ENCODE measurements at regions not wholly inside any gene's neighbourhood (a gene's known extent, or its start where the extent isn't known, plus 50 kb on each side); places are given as distances from the start of the nearest gene placed in this dataset.

- dilution Hi-C loops (cut with MboI; ENCODE audit: extremely low pct_ligation_motif_present, low sequenced_read_pairs) (no loop called here), intact Hi-C loops (cut with micrococcal nuclease) (no loop called here)
- CTCF ChIA-PET = interaction anchor here (0.6 to 1.7 kb wide), 2 partner anchors 14 to 553 kb away, joined by 3 to 6 read pairs; no protein-coding TSS in a partner anchor
- FAIRE-seq (no peak), DNase-seq (ENCODE audit: low read depth, low spot score) (no peak)
- Histone ChIP-seq H3K4me2 (ENCODE audit: insufficient read depth, low read length) (no peak overlapping the region), H3K27ac (ENCODE audit: insufficient read depth, low read depth, low read length) (no peak overlapping the region), H4K20me1 (replicated peaks; ENCODE audit: control insufficient read depth, extremely low read depth, insufficient read depth, low read length) (no peaks in the 10 kb centered on the region), H3K4me1 (ENCODE audit: control insufficient read depth, extremely low read depth, insufficient read depth, low read length) (no peaks in the 10 kb centered on the region), H3K36me3 (ENCODE audit: control insufficient read depth in 2 of 2, extremely low read depth in 1 of 2, insufficient read depth in 2 of 2, low read length in 2 of 2) (no peaks in the 10 kb centered on the region), H3K27me3 (ENCODE audit: control insufficient read depth in 2 of 2, insufficient read depth in 2 of 2, low read length in 2 of 2) (peaks cover 0 to 3% of the 10 kb centered on the region in 2 experiments), H3K9me3 (replicated peaks; ENCODE audit: control insufficient read depth, insufficient read depth, low read length) (no peaks in the 10 kb centered on the region), H3K4me3 (replicated peaks in 1 of 3; ENCODE audit: insufficient read depth in 1 of 3, low read depth in 1 of 3, low read length in 3 of 3) (no peak overlapping the region), H3K9ac (replicated peaks; ENCODE audit: extremely low read depth, insufficient read depth, low read length) (no peak overlapping the region), H3K9me1 (replicated peaks; ENCODE audit: control insufficient read depth, extremely low read depth, insufficient read depth, low read length) (no peaks in the 10 kb centered on the region), H2AFZ (ENCODE audit: low read depth, low read length) (no peak overlapping the region), H3K79me2 (ENCODE audit: control insufficient read depth, insufficient read depth, low read length) (no peaks in the 10 kb centered on the region)
- BruUV-seq (replicated peaks) = no TSS peak
- no peak for TF ChIP-seq JUN (IDR thresholded peaks at IDR 0.05; ENCODE audit: borderline replicate concordance, insufficient read depth, insufficient read length, low read depth)
- TF ChIP-seq POLR2A (IDR thresholded peaks at IDR 0.05; ENCODE audit: low read depth, low read length) = no peak
- TF ChIP-seq MYC (IDR thresholded peaks at IDR 0.05; ENCODE audit: low read depth, low read length) = no peak
- no peak for TF ChIP-seq POLR2AphosphoS5 (IDR thresholded peaks at IDR 0.05; ENCODE audit: insufficient read depth, low read depth, low read length)
- TF ChIP-seq EZH2 (IDR thresholded peaks at IDR 0.05; ENCODE audit: borderline replicate concordance, low read depth, low read length, severe bottlenecking) = no peak
- no peak for TF ChIP-seq CTCF (IDR thresholded peaks at IDR 0.05; ENCODE audit: extremely low read depth in 1 of 2, insufficient read depth in 1 of 2, low read depth in 1 of 2, low read length in 2 of 2)
- TF ChIP-seq GATA2 (IDR thresholded peaks at IDR 0.05; ENCODE audit: insufficient read depth, insufficient read length, low read depth, low read length) = no peak
- no peak for TF ChIP-seq FOS (IDR thresholded peaks at IDR 0.05; ENCODE audit: borderline replicate concordance, insufficient read depth, low read length)
- TF ChIP-seq, protein P1, sequence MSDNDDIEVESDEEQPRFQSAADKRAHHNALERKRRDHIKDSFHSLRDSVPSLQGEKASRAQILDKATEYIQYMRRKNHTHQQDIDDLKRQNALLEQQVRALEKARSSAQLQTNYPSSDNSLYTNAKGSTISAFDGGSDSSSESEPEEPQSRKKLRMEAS (IDR thresholded peaks at IDR 0.05; ENCODE audit: insufficient read depth, insufficient read length) = no peak
- POLR2A ChIA-PET = no interaction called here
Measured at GRCh38 chr11:10392095-10393079, 62.7 kb upstream of the AMPD3 start.

Data from endothelial cell of umbilical vein (primary cell).